ENCODE measurements at regions not wholly inside any gene's neighbourhood (a gene's known extent, or its start where the extent isn't known, plus 50 kb on each side); places are given as distances from the start of the nearest gene placed in this dataset.
"Not testable (repeated sequence)": the region's sequence is repeated elsewhere in the genome, so short reads cannot be mapped to it uniquely, and the experiment has no call there.

- CTCF ChIA-PET: no interaction called here
- no peaks in the 10 kb centered on the region for H3K9me3 Mint-ChIP-seq
- intact Hi-C loops (cut with micrococcal nuclease): no loop called here
- no peaks in the 10 kb centered on the region for H3K27me3 Mint-ChIP-seq (ENCODE audit: low read depth)
- no peak overlapping the region for H3K4me3 Mint-ChIP-seq
- no peak for DNase-seq
- H3K36me3 Mint-ChIP-seq (ENCODE audit: low read depth): no peaks in the 10 kb centered on the region
- H3K27ac Mint-ChIP-seq: no peak overlapping the region
- H3K4me1 Mint-ChIP-seq (ENCODE audit: low read depth): peaks cover 3% of the 10 kb centered on the region
Measured at GRCh38 chr3:170689296-170689829, 103.5 kb upstream of the SLC7A14 start.

GRCh38 chr3:170688222-170688621 lies 102.3 kb upstream of the SLC7A14 start:
- intact Hi-C loops (cut with micrococcal nuclease); CTCF ChIA-PET; H3K9me3 Mint-ChIP-seq; DNase-seq; H3K36me3 Mint-ChIP-seq (ENCODE audit: low read depth); H3K27ac Mint-ChIP-seq; H3K27me3 Mint-ChIP-seq (ENCODE audit: low read depth); H3K4me3 Mint-ChIP-seq; H3K4me1 Mint-ChIP-seq (ENCODE audit: low read depth): not testable (repeated sequence)

GRCh38 chr3:170680593-170680992 lies 94.7 kb upstream of the SLC7A14 start:
- Mint-ChIP-seq H3K9me3 (no peaks in the 10 kb centered on the region), H3K4me3 (no peak overlapping the region), H3K27me3 (ENCODE audit: low read depth) (peaks cover 7% of the 10 kb centered on the region), H3K27ac (no peak overlapping the region), H3K4me1 (ENCODE audit: low read depth) (no peaks in the 10 kb centered on the region), H3K36me3 (ENCODE audit: low read depth) (no peaks in the 10 kb centered on the region)
- intact Hi-C loops (cut with micrococcal nuclease): no loop called here
- DNase-seq: no peak
- CTCF ChIA-PET: interaction anchor here (0.7 to 1.1 kb wide), 2 partner anchors 96 to 131 kb away, joined by 3 to 4 read pairs; no protein-coding TSS in a partner anchor

GRCh38 chr3:170679190-170679589 lies 93.3 kb upstream of the SLC7A14 start:
- no peak overlapping the region for H3K27ac Mint-ChIP-seq
- H3K36me3 Mint-ChIP-seq (ENCODE audit: low read depth): no peaks in the 10 kb centered on the region
- no peaks in the 10 kb centered on the region for H3K4me1 Mint-ChIP-seq (ENCODE audit: low read depth)
- H3K9me3 Mint-ChIP-seq: no peaks in the 10 kb centered on the region
- intact Hi-C loops (cut with micrococcal nuclease): no loop called here
- CTCF ChIA-PET: no interaction called here
- DNase-seq: no peak
- peaks cover 7% of the 10 kb centered on the region for H3K27me3 Mint-ChIP-seq (ENCODE audit: low read depth)
- no peak overlapping the region for H3K4me3 Mint-ChIP-seq

- Mint-ChIP-seq H3K27me3 (ENCODE audit: low read depth) (peaks cover 9% of the 10 kb centered on the region), H3K4me3 (no peak overlapping the region), H3K36me3 (ENCODE audit: low read depth) (no peaks in the 10 kb centered on the region), H3K27ac (no peak overlapping the region), H3K4me1 (ENCODE audit: low read depth) (no peaks in the 10 kb centered on the region), H3K9me3 (no peaks in the 10 kb centered on the region)
- no peak for DNase-seq
- intact Hi-C loops (cut with micrococcal nuclease): no loop called here
- CTCF ChIA-PET: no interaction called here
Measured at GRCh38 chr3:170670504-170670903, 84.6 kb upstream of the SLC7A14 start.

- DNase-seq; H3K9me3 Mint-ChIP-seq; H3K4me3 Mint-ChIP-seq; CTCF ChIA-PET; H3K36me3 Mint-ChIP-seq (ENCODE audit: low read depth); H3K4me1 Mint-ChIP-seq (ENCODE audit: low read depth); intact Hi-C loops (cut with micrococcal nuclease); H3K27ac Mint-ChIP-seq; H3K27me3 Mint-ChIP-seq (ENCODE audit: low read depth): not testable (repeated sequence)
Measured at GRCh38 chr3:170662986-170663385, 77.1 kb upstream of the SLC7A14 start.

- H3K4me3 Mint-ChIP-seq: no peak overlapping the region
- peaks cover 2% of the 10 kb centered on the region for H3K27me3 Mint-ChIP-seq (ENCODE audit: low read depth)
- CTCF ChIA-PET: no interaction called here
- H3K27ac Mint-ChIP-seq: no peak overlapping the region
- intact Hi-C loops (cut with micrococcal nuclease): no loop called here
- no peaks in the 10 kb centered on the region for H3K36me3 Mint-ChIP-seq (ENCODE audit: low read depth)
- no peaks in the 10 kb centered on the region for H3K4me1 Mint-ChIP-seq (ENCODE audit: low read depth)
- no peaks in the 10 kb centered on the region for H3K9me3 Mint-ChIP-seq
- no peak for DNase-seq
Measured at GRCh38 chr3:170660139-170660538, 74.3 kb upstream of the SLC7A14 start.

GRCh38 chr3:170657312-170657711 lies 71.4 kb upstream of the SLC7A14 start:
- H3K4me1 Mint-ChIP-seq (ENCODE audit: low read depth): no peaks in the 10 kb centered on the region
- no peaks in the 10 kb centered on the region for H3K9me3 Mint-ChIP-seq
- no peaks in the 10 kb centered on the region for H3K36me3 Mint-ChIP-seq (ENCODE audit: low read depth)
- DNase-seq: no peak
- H3K27ac Mint-ChIP-seq: no peak overlapping the region
- H3K4me3 Mint-ChIP-seq: no peak overlapping the region
- H3K27me3 Mint-ChIP-seq (ENCODE audit: low read depth): peaks cover 2% of the 10 kb centered on the region
- CTCF ChIA-PET: interaction anchor here (0.7 kb wide), 2 partner anchors 367 to 755 kb away, joined by 3 to 4 read pairs; no protein-coding TSS in a partner anchor
- intact Hi-C loops (cut with micrococcal nuclease): no loop called here

GRCh38 chr3:170656284-170656683 lies 70.4 kb upstream of the SLC7A14 start:
- Mint-ChIP-seq H3K4me1 (ENCODE audit: low read depth) (no peaks in the 10 kb centered on the region), H3K27ac (no peak overlapping the region), H3K9me3 (no peaks in the 10 kb centered on the region), H3K27me3 (ENCODE audit: low read depth) (peaks cover 2% of the 10 kb centered on the region), H3K4me3 (no peak overlapping the region), H3K36me3 (ENCODE audit: low read depth) (no peaks in the 10 kb centered on the region)
- DNase-seq: no peak
- CTCF ChIA-PET: no interaction called here
- intact Hi-C loops (cut with micrococcal nuclease): no loop called here

- H3K27me3 Mint-ChIP-seq (ENCODE audit: low read depth): peaks cover 8% of the 10 kb centered on the region
Measured at GRCh38 chr3:170653801-170654200, 67.9 kb upstream of the SLC7A14 start.

GRCh38 chr3:170651260-170651845 lies 65.5 kb upstream of the SLC7A14 start:
- no peaks in the 10 kb centered on the region for H3K9me3 Mint-ChIP-seq
- no peaks in the 10 kb centered on the region for H3K4me1 Mint-ChIP-seq (ENCODE audit: low read depth)
- peaks cover 8% of the 10 kb centered on the region for H3K27me3 Mint-ChIP-seq (ENCODE audit: low read depth)
- no peak overlapping the region for H3K27ac Mint-ChIP-seq
- no peak overlapping the region for H3K4me3 Mint-ChIP-seq
- CTCF ChIA-PET: no interaction called here
- intact Hi-C loops (cut with micrococcal nuclease): no loop called here
- H3K36me3 Mint-ChIP-seq (ENCODE audit: low read depth): no peaks in the 10 kb centered on the region
- DNase-seq: no peak

More at GRCh38 chr3:170653801-170654200, 67.9 kb upstream of the SLC7A14 start:
- no peaks in the 10 kb centered on the region for H3K36me3 Mint-ChIP-seq (ENCODE audit: low read depth)
- CTCF ChIA-PET: no interaction called here
- intact Hi-C loops (cut with micrococcal nuclease): no loop called here
- no peaks in the 10 kb centered on the region for H3K4me1 Mint-ChIP-seq (ENCODE audit: low read depth)
- H3K27ac Mint-ChIP-seq: no peak overlapping the region
- H3K4me3 Mint-ChIP-seq: no peak overlapping the region
- DNase-seq: no peak
- no peaks in the 10 kb centered on the region for H3K9me3 Mint-ChIP-seq

- peaks cover 10% of the 10 kb centered on the region for H3K27me3 Mint-ChIP-seq (ENCODE audit: low read depth)
- intact Hi-C loops (cut with micrococcal nuclease); H3K27ac Mint-ChIP-seq; CTCF ChIA-PET; H3K36me3 Mint-ChIP-seq (ENCODE audit: low read depth); H3K4me3 Mint-ChIP-seq; DNase-seq; H3K9me3 Mint-ChIP-seq; H3K4me1 Mint-ChIP-seq (ENCODE audit: low read depth): not testable (repeated sequence)
Measured at GRCh38 chr3:170650557-170650956, 64.7 kb upstream of the SLC7A14 start.

GRCh38 chr3:170644711-170645110 lies 58.8 kb upstream of the SLC7A14 start:
- intact Hi-C loops (cut with micrococcal nuclease): no loop called here
- CTCF ChIA-PET: interaction anchor here (0.7 kb wide), 1 partner anchor 1128 kb away, joined by 6 read pairs; no protein-coding TSS in a partner anchor
- Mint-ChIP-seq H3K4me1 (ENCODE audit: low read depth) (no peaks in the 10 kb centered on the region), H3K27ac (no peak overlapping the region), H3K36me3 (ENCODE audit: low read depth) (no peaks in the 10 kb centered on the region), H3K27me3 (ENCODE audit: low read depth) (peaks cover 6% of the 10 kb centered on the region), H3K9me3 (peaks cover 2% of the 10 kb centered on the region), H3K4me3 (no peak overlapping the region)
- DNase-seq: no peak

Data from activated naive CD4-positive, alpha-beta T cell treated with anti-CD3 and anti-CD28 coated beads for 36 hours (primary cell).